AML-193 (cell line): ENCODE measurements at regions not wholly inside any gene's neighbourhood (a gene's known extent, or its start where the extent isn't known, plus 50 kb on each side); places are given as distances from the start of the nearest gene placed in this dataset.
"Not testable (repeated sequence)": the region's sequence is repeated elsewhere in the genome, so short reads cannot be mapped to it uniquely, and the experiment has no call there.

Experiments
- DNase-seq, 2 experiments: peaks; one replicate each; lab custom pipeline; 2025; lab: John Stamatoyannopoulos, UW

DNA sequence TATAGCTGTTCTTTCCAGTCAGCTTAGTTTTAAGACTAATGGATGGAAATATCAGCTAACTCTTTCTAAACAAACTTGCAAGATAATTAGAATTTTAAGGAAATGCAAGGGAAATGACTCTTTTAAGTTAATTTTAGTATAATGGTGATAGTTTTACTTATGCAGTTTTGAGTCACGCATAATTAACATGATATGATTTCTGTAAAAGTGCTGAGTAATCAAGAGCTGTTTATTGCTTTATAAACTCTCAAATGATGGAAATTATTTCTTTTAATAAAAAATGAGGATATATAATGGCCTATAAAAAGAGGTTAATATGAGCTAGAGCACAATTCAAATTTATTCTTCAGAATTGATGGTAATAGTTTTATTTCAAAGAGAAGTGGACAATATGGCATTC lies 385.9 kb downstream of the GLUD2 start:
- DNase-seq, result no peak

DNA sequence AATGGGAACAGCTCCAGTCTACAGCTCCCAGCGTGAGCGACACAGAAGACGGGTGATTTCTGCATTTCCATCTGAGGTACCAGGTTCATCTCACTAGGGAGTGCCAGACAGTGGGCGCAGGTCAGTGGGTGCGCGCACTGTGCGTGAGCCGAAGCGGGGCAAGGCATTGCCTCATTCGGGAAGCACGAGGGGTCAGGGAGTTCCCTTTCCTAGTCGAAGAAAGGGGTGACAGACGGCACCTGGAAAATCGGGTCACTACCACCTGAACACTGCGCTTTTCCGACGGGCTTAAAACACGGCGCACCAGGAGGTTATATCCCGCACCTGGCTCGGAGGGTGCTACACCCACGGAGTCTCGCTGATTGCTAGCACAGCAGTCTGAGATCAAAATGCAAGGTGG lies 390.3 kb downstream of the GLUD2 start:
- not testable (repeated sequence) for DNase-seq

DNA sequence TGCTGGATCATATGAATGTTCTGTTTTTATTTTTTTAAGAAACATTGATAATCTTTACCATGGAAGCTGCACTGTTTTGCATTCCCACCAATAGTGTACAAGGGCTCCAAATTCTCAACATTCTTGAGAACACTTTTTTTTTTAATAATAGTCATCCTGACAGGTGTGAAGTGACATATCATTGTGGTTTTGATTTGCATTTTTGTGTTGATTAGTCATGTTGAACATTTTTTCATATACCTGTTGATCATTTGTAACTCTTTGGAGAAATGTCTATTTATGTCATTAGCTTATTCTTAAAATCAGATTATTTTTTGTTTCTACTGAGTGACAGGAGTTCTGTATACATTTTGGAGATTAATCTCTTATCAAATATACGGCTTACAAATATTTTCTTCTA lies 408.5 kb downstream of the GLUD2 start:
- DNase-seq, result no peak

DNA sequence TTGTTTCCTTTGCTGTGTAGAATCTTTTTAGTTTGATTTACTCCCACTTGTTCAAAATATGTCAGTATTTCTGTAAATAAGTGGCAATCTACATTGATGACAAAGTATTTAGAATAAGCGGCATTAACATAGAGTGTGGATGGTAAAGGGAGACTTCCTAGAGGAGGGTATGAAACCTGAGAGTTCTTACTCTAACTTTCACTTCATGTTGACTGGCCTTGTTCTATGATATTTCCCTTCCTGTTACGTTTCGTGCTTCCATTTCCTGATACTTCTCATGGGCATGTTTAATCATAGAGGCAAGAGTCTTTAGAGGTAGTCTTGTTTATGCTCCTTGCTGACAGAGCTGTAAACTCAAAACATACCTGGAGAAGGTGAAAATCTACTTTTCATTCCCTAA lies 408.9 kb downstream of the GLUD2 start:
- no peak for DNase-seq

DNA sequence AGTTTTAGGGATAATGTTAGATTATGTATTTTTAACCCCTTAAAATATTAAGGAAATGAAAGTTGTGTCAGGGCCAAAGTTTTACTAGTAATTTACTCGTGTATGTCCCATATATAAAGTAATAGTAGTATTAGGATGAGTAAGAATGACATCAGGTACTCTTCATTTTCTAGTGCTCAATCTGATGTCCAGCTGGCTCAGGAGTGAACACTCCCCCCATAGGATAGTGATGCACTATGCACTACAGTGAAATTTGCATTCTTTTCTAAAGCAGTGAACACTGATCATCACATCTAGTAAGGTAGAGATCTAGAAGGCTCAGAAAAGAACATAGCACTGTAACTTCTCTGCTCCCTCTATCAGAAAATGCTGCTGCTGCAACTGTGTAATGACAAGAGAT lies 409.7 kb downstream of the GLUD2 start:
- DNase-seq, result no peak

DNA sequence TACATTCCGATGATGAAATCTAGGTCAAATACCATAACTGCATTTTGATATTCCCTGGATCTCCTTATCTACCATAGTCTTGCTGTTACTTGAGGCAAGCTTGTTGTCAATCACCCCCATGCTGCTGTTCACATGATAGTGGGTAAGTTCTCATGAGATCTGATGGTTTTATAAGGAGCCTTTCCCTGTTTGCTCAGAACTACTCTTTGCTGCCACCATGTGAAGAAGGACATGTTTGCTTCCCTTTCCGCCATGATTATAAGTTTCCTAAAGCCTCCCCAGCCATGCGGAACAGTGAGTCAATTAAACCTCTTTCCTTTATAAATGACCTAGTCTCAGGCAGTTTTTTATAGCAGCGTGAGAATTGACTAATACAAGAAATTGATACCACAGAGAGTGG lies 432.0 kb downstream of the GLUD2 start:
- no peak for DNase-seq

DNA sequence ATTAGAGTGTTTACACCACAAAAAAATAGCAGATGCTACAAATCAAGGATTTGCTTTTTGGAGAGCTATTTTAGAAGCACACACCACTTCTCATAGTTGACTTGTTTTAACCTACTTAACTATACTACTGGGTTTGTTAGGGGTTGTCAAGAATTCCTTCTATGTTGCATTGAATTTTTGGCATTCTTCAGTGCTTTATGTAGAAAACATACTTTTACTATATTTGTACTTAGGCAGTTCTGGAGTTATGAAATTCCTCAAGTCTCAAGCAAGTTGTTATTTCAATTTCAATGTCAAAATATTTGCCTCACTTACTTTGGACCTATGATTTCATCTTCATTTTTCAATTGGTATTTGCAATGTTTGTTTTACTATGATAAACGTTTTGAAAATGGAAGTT lies 449.6 kb downstream of the GLUD2 start:
- DNase-seq, result no peak

DNA sequence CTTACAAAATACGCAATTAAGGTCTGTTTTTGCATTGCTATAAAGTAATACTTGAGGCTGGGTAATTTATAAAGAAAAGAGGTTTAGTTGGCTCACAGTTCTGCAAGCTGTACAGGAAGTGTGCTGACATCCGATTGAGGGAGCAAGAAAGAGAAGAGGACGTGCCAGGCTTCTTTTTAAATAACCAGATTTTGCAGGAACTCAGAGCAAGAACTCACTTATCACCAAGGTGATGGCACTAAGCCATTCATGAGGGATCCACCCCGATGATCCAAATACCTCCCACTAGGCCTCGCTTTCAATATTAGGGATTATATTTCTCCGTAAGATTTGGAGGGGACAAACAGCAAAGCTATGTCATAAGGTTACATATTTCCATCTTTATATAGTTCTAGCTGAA lies 456.7 kb downstream of the GLUD2 start:
- no peak for DNase-seq

GRCh38 chrX:121546317-121546716 lies 498.9 kb downstream of the GLUD2 start:
- DNase-seq, result no peak

DNA sequence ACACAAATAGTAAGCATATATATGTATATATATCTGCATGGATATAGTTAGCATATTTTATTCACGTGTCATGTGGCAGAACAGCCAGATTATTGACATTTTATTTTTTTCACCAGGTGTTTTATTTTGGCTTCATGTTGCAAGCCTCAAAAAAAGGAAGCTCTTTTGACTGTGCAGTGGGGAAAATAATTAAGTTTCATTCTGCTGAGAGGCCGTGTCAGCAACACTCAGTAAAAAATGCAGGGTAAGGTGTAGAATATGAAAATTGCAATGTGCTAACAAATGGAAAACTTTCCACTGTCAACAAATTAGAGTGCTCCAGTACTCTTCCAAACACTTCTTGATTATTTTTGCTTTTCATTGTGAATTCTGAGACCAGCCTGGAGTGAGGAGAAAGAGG lies 511.5 kb downstream of the GLUD2 start:
- no peak for DNase-seq

- no peak for DNase-seq
Observed at GRCh38 chrX:121562616-121563015, 515.2 kb downstream of the GLUD2 start.

GRCh38 chrX:121569609-121570008 lies 522.2 kb downstream of the GLUD2 start:
- no peak for DNase-seq

DNA sequence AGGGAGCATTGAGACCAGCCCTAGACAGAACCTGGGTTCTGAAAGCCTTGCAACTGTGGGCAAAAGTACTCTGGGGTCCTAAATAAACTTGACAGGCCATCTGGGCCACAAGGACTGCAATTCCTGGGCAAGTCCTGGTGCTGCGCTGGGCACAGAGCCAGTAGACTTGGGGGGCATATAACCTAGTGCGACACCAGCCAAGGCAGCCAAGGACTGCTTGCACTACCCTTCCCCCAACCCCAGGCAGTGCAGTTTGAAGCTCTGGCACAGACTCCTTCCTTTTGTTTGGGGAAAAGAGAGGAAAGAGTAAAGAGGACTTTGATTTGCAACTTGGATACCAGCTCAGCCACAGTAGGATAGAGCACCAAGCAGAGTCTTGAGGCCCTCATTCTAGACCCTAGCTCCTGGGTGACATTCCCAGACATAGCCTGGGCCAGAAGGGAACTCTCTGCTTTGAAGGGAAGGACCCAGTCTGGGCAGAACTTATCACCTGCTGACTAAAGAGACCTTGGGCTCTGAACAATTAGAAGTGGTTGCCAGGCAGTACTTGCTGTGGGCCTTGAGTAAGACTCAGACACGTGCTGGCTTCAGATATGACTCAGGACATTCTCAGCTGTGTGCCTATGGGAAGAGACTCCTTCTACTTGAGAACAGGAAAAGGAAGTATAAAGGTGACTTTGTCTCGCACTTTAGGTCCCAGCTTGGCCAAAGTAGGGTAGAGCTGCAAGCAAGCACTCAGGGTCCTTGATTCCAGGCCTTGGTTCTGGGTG lies 522.8 kb downstream of the GLUD2 start:
- no peak for DNase-seq

- DNase-seq, result no peak
Observed at GRCh38 chrX:121571333-121571732, 523.9 kb downstream of the GLUD2 start.

GRCh38 chrX:121574384-121574783 lies 527.0 kb downstream of the GLUD2 start:
- not testable (repeated sequence) for DNase-seq

GRCh38 chrX:121579016-121579760 lies 531.8 kb downstream of the GLUD2 start:
- peak; percentile 1 to 11 for DNase-seq

DNA sequence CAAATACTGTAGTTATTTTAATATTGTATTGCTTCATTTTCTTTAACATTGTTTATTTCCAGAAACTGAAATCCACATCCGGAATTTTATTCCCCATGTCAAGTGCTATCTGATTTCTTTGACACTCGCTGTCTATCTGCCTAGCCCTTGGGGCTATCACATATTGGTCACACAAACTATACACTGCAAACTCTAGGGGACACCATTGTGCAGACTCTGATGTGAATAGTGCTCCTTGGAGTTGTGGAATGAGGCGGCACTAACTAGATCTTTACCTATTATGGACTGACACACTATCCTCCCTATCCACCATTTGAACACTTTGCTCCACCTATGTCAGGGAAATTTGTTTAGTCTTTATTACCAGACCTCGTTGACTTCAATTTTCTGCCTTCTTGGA lies 534.5 kb downstream of the GLUD2 start:
- no peak for DNase-seq

DNA sequence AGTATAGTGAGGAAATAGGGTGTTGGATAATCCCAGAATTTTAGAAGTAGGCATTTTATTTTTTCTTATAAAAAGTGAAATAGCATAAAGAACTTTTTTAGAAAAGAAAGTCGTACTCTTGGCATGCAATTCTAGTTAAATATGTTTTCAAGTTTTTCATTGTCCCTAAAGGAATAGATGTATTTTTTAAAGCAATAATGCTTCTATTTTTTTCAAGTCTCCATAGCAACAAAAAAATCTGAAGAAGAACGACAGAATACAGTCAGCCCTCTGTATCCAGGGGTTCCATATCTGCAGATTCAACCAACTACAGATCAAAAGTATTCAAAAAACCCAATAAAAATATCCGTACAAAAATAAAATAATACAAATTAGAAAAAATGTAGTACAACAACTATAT lies 538.2 kb downstream of the GLUD2 start:
- no peak for DNase-seq

DNA sequence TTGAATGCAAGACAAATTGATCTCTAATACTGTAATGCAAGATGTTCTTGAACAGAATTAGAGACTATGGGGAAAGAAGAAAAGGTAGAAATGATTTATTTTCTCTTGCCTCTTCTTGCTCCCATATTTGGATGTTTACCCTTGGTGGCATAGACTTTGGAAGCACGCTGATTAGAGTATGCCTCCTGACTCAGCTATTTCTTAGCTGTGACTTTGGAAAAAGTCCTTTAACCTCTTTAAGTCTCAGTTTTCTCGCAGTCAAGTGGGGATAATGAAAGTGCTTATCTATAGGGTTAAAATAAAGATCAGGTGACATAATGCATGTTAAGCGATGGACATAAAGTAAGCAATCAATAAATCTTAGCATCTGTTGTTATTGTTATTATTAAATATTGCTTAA lies 545.5 kb downstream of the GLUD2 start:
- DNase-seq, result no peak

- no peak for DNase-seq
Observed at GRCh38 chrX:121598356-121598755, 550.9 kb downstream of the GLUD2 start.

- no peak for DNase-seq
Observed at GRCh38 chrX:121635141-121635540, 587.7 kb downstream of the GLUD2 start.

GRCh38 chrX:121639781-121640180 lies 592.4 kb downstream of the GLUD2 start:
- DNase-seq, result no peak

DNA sequence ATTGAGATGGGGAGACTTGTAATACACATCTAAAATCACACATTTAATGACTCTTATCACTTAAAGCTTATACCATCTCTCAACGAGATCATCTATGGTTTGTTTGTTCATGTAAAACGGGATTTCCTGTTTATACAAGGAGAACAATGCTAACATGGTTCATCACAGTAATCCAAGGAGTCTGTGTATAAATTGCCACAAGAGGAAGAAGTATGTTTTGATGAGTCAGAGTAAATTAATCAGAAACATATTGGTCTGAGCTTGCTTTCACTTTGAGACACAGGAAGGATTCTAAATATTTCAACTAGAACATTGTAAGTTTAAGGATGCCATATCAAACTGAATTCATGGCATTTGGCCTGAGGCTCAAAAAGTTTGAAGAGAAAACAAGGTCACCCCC lies 594.1 kb downstream of the GLUD2 start:
- no peak for DNase-seq

- DNase-seq, result no peak
Observed at GRCh38 chrX:121642415-121642814, 595.0 kb downstream of the GLUD2 start.
